ENCODE measurements at regions not wholly inside any gene's neighbourhood (a gene's known extent, or its start where the extent isn't known, plus 50 kb on each side); places are given as distances from the start of the nearest gene placed in this dataset.
"Not testable (repeated sequence)": the region's sequence is repeated elsewhere in the genome, so short reads cannot be mapped to it uniquely, and the experiment has no call there.

GRCh38 chr18:54433368-54433767 is 75.7 kb downstream of the C18orf54 start:
- DNase-seq, result no peak

DNA sequence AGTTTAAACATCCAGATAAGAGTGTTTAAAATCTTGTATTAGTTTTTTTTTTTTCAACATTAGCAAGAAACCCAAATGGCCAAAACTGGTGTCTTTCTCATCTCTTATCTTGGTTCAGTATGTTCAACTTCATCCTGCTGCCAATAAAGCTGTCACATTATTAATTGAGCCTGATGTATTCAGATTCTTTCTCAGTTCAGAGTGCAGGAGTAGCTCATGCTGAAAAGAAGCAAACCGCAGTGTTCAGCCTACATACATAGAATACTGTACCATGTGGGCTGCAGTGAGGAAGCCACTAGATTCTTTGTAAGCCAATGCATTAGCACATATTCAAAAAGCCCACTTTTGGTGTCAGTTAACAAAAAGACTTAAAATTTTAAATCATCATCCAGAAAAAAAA is 76.2 kb downstream of the C18orf54 start:
- DNase-seq, result no peak

DNA sequence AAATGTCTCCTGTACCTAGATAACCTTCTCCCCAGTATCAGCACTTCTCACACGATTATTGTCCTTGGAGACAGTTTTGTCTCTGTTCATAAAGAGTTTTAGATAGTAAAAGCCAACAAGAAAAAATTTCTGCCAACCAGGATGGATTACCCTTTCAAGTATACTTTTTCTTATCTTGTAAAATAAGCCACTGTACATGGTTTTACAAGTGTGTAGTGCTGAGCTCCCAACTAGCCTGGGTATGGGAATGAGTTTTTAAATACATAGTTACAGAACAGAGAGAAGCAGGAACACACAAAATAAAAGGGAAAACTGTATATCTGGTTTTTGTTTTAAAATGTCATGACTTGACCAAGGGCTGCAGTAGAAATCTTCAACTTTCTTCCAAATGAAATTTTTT is 76.7 kb downstream of the C18orf54 start:
- no peak for DNase-seq

DNA sequence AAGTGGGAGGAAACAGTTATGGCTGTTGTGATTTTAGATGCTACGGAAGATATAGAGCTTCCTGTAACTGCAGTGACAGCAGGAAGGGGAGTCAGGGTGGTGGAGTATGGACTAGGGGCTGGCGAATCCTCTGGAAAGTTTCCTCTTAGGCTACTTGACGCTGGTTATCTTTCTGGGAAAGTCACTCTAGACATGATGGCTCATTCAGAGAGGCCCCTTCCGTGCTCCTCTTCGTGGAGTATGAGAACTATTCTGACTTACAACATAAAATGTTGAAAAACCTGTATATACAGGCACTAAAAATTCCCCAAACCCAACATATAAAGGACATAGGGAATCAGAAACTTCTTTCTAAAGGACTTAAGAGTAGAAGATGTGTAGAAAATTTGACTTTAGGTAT is 78.8 kb downstream of the C18orf54 start:
- DNase-seq, result no peak

- no peak for DNase-seq
Observed at GRCh38 chr18:54440292-54440691, 82.6 kb downstream of the C18orf54 start.

- peak; percentile 16 for DNase-seq
Observed at GRCh38 chr18:54444319-54444914, 86.7 kb downstream of the C18orf54 start.

GRCh38 chr18:54453996-54454395 is 96.3 kb downstream of the C18orf54 start:
- DNase-seq, result no peak

DNA sequence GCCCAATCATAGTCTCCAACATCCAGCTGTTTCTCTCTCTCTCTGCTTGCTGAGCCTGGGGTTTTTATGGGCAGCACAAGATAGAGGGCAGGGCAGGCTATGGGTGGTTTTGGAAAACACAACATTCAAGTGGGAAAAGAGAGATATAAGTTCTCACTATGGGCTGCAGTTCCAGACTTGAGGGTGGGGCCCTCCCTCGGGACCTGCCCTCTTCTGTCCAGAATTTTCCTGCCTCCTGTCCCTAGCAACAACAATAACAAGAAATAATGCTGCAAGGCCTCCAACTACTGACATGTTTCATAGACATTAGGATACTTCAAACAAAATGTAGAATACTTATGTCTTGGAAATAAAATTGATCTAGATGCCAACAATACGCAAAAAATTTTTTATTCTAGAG is 107.8 kb downstream of the C18orf54 start:
- no peak for DNase-seq

GRCh38 chr18:54466248-54467005 is 108.7 kb downstream of the C18orf54 start:
- DNase-seq, result no peak

DNA sequence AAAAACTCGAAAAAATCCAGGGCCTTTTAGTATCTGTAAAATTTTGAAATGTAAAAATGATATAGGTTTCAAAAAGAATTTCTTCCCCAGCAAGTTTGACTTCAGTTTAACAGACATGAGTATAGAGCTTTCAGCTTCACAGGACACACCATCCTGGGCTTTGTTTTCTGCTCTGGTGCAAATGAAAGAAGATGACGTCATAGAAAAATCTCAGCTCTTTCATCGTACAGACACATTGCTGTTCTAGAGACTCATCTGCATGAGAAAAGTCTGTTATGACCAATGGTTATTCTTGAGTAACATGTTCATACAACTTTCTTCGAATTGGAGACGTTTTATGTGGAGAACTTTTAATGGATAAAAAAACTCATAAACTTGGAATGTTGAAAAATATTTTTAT is 111.7 kb upstream of the DYNAP start:
- no peak for DNase-seq

DNA sequence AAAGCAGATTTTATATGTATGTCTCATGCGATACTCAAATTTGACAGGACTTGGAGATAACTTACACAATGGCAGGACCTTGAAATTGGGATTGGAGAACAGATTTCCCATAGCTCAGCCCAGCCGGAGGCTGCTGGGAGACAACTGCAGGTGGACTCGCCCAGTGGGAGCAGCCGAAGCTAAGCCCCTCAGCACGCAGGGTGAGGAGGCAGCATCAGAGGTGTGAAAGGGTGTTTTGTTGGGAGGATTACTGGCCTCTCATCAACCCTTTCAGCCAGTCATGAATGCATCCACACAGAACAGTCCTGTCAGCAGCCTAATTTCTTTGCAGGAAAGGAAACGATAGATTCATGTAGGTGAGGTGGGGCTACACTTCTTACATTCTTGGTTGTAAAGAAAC is 110.4 kb upstream of the DYNAP start:
- no peak for DNase-seq

DNA sequence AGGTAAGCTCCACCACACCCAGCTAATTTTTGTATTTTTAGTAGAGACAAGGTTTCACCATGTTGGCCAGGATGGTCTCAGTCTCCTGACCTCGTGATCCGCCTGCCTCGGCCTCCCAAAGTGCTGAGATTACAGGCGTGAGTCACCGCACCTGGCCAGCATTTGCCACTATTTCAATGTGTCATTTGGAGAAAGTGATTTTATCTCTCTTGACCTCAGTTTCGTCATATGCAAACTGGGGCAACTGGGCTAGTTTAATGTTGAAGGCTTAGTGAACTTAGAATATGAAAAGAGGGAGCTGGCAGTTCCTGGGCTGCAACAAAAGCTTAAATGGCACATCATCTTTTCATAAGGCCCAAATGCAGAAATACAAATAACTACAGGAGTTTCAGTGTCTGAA is 88.6 kb upstream of the DYNAP start:
- DNase-seq, result not testable (repeated sequence)

- DNase-seq, result peak; percentile 14
Observed at GRCh38 chr18:54503131-54503894, 87.7 kb upstream of the DYNAP start.

GRCh38 chr18:54506516-54507261 is 84.4 kb upstream of the DYNAP start:
- no peak for DNase-seq

DNA sequence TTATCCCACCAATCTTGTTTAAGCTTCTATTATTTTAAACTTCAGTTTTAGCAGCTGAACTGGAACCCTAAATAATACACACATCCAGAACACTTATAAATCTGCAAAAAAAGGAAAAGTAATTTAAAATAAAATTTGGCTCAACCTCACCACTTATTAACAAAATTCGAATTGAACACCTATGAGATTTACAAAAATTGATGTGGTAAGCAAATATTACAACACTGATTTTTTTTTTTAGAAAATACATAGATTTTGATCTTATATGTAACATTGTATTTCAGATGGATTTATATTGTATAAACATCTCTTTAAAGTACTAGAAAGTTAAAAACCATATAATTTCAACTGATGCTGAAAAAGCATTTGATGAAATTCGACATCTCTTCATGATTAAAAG is 81.3 kb upstream of the DYNAP start:
- no peak for DNase-seq

DNA sequence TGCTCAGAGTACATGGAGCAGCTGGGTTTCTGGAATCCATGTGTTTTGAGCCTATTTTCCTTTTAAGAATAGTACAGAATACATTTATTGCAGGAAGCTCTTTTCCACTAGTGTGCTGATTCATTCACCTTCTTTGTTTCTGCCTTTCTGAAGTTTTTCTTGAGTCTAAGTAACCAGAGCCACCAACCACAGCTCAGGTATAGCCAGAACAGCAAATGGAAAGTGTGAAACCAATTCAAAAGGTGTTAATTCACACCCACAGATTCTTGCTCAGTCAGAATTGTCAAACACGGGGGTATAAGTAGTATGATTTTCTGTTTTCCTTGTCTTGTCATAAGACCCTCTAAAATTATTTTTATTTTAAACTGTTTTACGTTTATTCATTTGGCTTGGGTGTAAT is 75.9 kb upstream of the DYNAP start:
- DNase-seq, result no peak

DNA sequence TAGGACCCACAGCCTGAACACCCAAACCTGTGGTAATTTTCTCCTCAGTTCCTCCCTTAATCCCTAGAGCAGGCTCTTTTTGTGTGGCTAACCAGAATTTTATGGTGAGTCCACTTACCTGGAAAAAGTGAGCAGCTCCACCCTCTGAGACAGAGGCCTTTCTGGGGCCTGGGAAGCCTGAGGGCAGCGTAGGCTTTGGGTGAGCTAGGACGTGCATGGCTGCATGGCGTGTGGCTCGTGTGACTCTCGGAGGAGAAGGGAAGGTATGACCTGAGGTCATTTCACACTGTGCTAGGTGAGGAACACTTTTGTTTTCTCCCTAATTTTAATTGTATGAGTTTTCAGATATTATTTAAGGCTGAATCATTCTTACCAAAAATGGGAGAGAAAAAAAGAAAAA is 73.5 kb upstream of the DYNAP start:
- DNase-seq, result no peak

DNA sequence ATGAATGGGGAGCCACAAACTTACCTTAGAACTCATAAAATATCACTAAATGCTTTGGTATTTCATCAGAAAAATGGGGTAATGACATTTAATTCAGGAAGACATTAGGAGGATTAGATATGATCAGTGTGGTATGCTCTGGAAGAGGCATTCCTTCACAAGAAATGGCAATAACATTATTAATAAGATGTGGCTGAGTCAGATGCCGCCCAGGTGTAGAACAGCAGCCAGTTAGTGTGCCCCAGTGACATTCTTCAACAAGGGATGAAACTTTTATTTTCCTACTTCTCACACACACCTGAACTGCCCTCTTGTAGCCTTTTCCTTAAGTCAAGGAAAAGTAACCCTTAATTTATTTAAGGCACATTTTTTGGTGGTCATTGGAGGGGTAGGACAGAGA is 69.2 kb upstream of the DYNAP start:
- no peak for DNase-seq

- no peak for DNase-seq
Observed at GRCh38 chr18:54528942-54529376, 62.1 kb upstream of the DYNAP start.

DNA sequence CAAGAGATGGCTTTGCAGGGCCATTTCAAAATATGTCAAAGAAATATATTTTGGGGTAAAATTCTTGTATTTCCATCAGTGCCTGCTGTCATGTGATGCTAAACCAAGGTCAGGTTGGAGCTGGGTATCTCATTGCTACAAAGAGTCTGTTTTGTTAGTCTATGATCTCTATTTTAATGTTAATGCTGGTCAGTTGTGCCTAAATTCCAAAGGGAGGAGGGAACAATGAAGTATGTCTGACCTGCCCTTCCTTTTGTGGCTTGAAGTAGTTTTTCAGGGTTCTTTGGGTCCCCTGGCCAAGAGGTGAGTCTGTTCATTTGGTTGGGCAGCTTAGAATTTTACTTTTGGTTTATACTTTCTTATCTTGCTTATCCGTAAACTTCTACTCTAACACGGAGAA is 61.6 kb upstream of the DYNAP start:
- no peak for DNase-seq

DNA sequence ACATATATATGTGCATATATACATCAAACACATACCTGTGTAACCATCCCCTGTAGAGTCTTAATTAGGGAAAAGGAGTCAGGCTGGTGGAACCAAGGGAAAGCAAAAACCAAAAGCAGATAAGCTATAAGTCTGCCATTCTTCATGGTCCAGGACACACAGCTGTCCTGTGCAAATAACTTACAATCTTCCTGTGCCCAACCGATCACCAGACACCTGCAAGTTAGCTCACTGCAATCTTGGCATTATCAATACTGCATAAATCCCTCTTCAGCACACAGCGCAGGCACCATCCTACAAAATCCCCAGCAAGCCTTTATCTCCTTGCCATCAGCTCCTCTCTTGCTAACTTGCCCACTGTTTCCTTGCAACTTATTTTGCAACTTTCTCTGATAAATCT is 60.8 kb upstream of the DYNAP start:
- no peak for DNase-seq

- no peak for DNase-seq
Observed at GRCh38 chr18:54531402-54532065, 59.5 kb upstream of the DYNAP start.

GRCh38 chr18:54532222-54532621 is 58.8 kb upstream of the DYNAP start:
- no peak for DNase-seq
